GM23338 (cell line): ENCODE measurements at regions not wholly inside any gene's neighbourhood (a gene's known extent, or its start where the extent isn't known, plus 50 kb on each side); places are given as distances from the start of the nearest gene placed in this dataset.

Experiments used
- ATAC-seq: fragments of 200-7000 bp; cut with Tn5 transposase; 3 replicates; pipeline ENCODE4 v1.9.1; 2020
- DNase-seq: peaks from one replicate; pipeline ENCODE4 v3.0.0-alpha.2; 2015; ENCODE audit warnings: low spot score
- H2AFZ ChIP-seq: fragments of 200-600 bp; sonication (generic); 2 replicates; pipeline ENCODE4 v1.8.0; 2016; ENCODE audit warnings: antibody characterized with exemption, mild to moderate bottlenecking, moderate library complexity
- H3F3A ChIP-seq: fragments of 200-600 bp; sonication (generic); replicated peaks from 2 replicates; pipeline ENCODE4 v1.8.0; 2017; ENCODE audit warnings: antibody characterized with exemption, mixed run types, low read depth
- H3K27ac ChIP-seq: fragments of 200-600 bp; sonication (generic); 2 replicates; pipeline ENCODE4 v1.6.1; 2016; ENCODE audit warnings: low read depth
- H3K27me3 ChIP-seq: fragments of 200-600 bp; sonication (generic); 2 replicates; pipeline ENCODE4 v1.8.0; 2016; ENCODE audit warnings: mild to moderate bottlenecking, mixed run types, moderate library complexity; ENCODE audit not compliant: insufficient read depth
- H3K36me3 ChIP-seq: fragments of 200-600 bp; sonication (generic); 2 replicates; pipeline ENCODE4 v1.8.0; 2016; ENCODE audit warnings: mild to moderate bottlenecking; ENCODE audit not compliant: insufficient read depth
- H3K4me1 ChIP-seq: fragments of 200-600 bp; sonication (generic); 2 replicates; pipeline ENCODE4 v1.8.0; 2016; ENCODE audit warnings: mild to moderate bottlenecking, moderate library complexity; ENCODE audit not compliant: insufficient read depth
- H3K4me2 ChIP-seq: fragments of 200-600 bp; sonication (generic); 2 replicates; pipeline ENCODE4 v1.7.1; 2017; ENCODE audit warnings: mixed run types
- H3K4me3 ChIP-seq: fragments of 200-600 bp; sonication (generic); 2 replicates; pipeline ENCODE4 v1.6.1; 2016; ENCODE audit warnings: mixed run types
- H3K79me2 ChIP-seq: fragments of 200-600 bp; sonication (generic); replicated peaks from 2 replicates; pipeline ENCODE4 v1.8.0; 2017; ENCODE audit warnings: mild to moderate bottlenecking; ENCODE audit not compliant: insufficient read depth
- H3K9me2 ChIP-seq: fragments of 200-600 bp; sonication (generic); 2 replicates; pipeline ENCODE4 v1.8.0; 2017; ENCODE audit not compliant: insufficient read depth
- H4K20me1 ChIP-seq: fragments of 200-600 bp; sonication (generic); replicated peaks from 2 replicates; pipeline ENCODE4 v1.8.0; 2017; ENCODE audit warnings: mild to moderate bottlenecking; ENCODE audit not compliant: insufficient read depth
- H3K27ac Mint-ChIP-seq: 2 replicates; pipeline ENCODE4 v1.8.0; 2020; ENCODE audit warnings: inconsistent platforms, mild to moderate bottlenecking, moderate library complexity, mixed read lengths
- H3K27me3 Mint-ChIP-seq: 3 replicates; pipeline ENCODE4 v1.8.0; 2022; ENCODE audit warnings: low read depth, mild to moderate bottlenecking, moderate library complexity, mixed read lengths, inconsistent platforms; ENCODE audit not compliant: insufficient read depth, poor library complexity
- H3K36me3 Mint-ChIP-seq: 3 replicates; pipeline ENCODE4 v1.8.0; 2021; ENCODE audit warnings: low read depth, mild to moderate bottlenecking, inconsistent platforms, moderate library complexity, mixed read lengths
- H3K4me1 Mint-ChIP-seq: 3 replicates; pipeline ENCODE4 v1.8.0; 2020; ENCODE audit warnings: mild to moderate bottlenecking, inconsistent platforms, mixed read lengths
- H3K4me3 Mint-ChIP-seq: 3 replicates; pipeline ENCODE4 v1.8.0; 2021; ENCODE audit warnings: moderate library complexity, mild to moderate bottlenecking, inconsistent platforms, mixed read lengths
- H3K9me3 Mint-ChIP-seq: 3 replicates; pipeline ENCODE4 v1.8.0; 2020; ENCODE audit warnings: moderate library complexity, mild to moderate bottlenecking, inconsistent platforms, mixed read lengths
- CTCF ChIP-seq, 2 experiments: fragments of 200-600 bp in 1 of 2; sonication (generic) in 1 of 2; conservative IDR thresholded peaks; 2 replicates each; pipeline versions ENCODE4 v1.5.1 to v1.6.1; 2016 to 2017; ENCODE audit warnings: antibody characterized with exemption in 2 of 2, low read depth in 2 of 2, mild to moderate bottlenecking in 2 of 2, moderate library complexity in 1 of 2
- ETS1 ChIP-seq: IDR thresholded peaks from 2 replicates; pipeline ENCODE4 v1.6.1; 2016; ENCODE audit warnings: antibody characterized with exemption
- EZH2phosphoT487 ChIP-seq: fragments of 200-600 bp; sonication (generic); IDR thresholded peaks from one replicate; pipeline ENCODE4 v1.8.1; 2018; ENCODE audit warnings: antibody characterized with exemption; ENCODE audit not compliant: unreplicated experiment
- JUNB ChIP-seq: IDR thresholded peaks from one replicate; pipeline ENCODE4 v1.6.1; 2016; ENCODE audit warnings: antibody characterized with exemption; ENCODE audit not compliant: unreplicated experiment
- NANOG ChIP-seq: IDR thresholded peaks from 2 replicates; pipeline ENCODE4 v1.6.1; 2016; ENCODE audit warnings: antibody characterized with exemption, borderline replicate concordance
- ZNF114 ChIP-seq: fragments of 250-450 bp; sonication (Bioruptor Pico); IDR thresholded peaks from 2 replicates; pipeline ENCODE4 v1.5.0; 2020; ENCODE audit warnings: mild to moderate bottlenecking, moderate library complexity
- ZNF331 ChIP-seq: fragments of 250-450 bp; sonication (Bioruptor Pico); IDR thresholded peaks from 2 replicates; pipeline ENCODE4 v1.5.0; 2020; ENCODE audit warnings: low read depth, mild to moderate bottlenecking, moderate library complexity
- ZNF462 ChIP-seq: fragments of 250-450 bp; sonication (Bioruptor Pico); IDR thresholded peaks from 2 replicates; pipeline ENCODE4 v1.5.0; 2020; ENCODE audit warnings: mild to moderate bottlenecking, moderate library complexity
- TF ChIP-seq, protein P1 (sequence below): IDR thresholded peaks from one replicate; pipeline ENCODE4 v1.6.1; 2018; ENCODE audit warnings: antibody characterized with exemption; ENCODE audit not compliant: unreplicated experiment

- no peak for TF ChIP-seq ZNF462 (CRISPR knock-in tag)
Measured at GRCh38 chr3:178318340-178318739, 217.9 kb upstream of the KCNMB2 start (continued).

DNA sequence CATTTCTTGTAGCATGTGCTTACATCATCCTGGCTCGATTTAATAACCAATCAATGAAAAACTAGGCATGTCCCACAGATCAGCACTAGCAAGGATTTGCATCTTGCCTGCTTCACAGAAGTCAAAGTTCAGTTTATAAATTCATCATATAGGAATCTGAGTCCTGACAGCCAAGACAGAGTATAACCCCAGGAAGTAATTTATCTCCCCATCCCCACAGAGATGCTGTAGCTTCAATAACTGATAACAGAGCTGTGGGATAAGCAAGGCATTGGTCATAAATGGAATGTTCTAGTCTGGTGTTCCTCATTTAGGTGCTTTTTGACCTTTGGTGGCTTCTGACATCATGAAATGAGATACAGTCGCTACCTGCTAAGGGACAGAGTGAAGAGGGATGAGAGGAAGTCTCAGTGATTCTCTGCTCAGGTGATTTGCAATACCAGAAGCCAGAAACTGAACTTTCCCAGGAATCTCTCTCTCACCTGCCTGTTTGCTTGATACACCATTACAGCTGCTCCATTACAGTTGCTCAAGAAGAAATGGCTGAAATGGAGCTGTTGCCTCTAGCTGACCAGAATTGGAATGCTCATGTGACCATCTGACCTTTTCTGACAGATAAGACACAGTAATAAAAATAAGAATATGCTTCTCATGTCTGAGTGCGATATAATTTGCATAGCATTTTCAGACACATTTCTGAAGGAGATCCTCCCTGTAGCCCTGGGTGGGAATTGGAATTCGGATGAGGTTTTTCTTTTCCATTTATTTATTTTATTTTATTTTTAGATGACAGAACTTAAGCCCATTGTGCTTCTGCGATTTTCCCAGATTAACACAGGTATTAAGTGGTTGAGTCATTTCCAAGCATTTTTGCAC, 217.1 kb upstream of the KCNMB2 start:
- Histone ChIP-seq H3K27ac (no peak overlapping the region), H3K4me3 (no peak overlapping the region), H3F3A (no peaks in the 10 kb centered on the region), H3K79me2 (no peaks in the 10 kb centered on the region), H3K27me3 (no peaks in the 10 kb centered on the region), H3K4me2 (no peak overlapping the region), H2AFZ (no peak overlapping the region), H3K36me3 (no peaks in the 10 kb centered on the region), H3K4me1 (peaks cover 13% of the 10 kb centered on the region), H3K9me2 (no peaks in the 10 kb centered on the region; the same call in 1 of the 2 replicates), H4K20me1 (no peaks in the 10 kb centered on the region)
- Mint-ChIP-seq H3K27me3 (no peaks in the 10 kb centered on the region), H3K36me3 (no peaks in the 10 kb centered on the region), H3K9me3 (no peaks in the 10 kb centered on the region), H3K4me3 (no peak overlapping the region), H3K27ac (0 out of 2 replicates have a peak overlapping the region, but pooled peaks have one; percentile 11), H3K4me1 (peaks cover 16% of the 10 kb centered on the region)
- ATAC-seq (no peak), DNase-seq (no peak)
- no peak for TF ChIP-seq NANOG
- no peak for TF ChIP-seq EZH2phosphoT487
- TF ChIP-seq CTCF (conservative IDR thresholded peaks at IDR 0.05; ENCODE audit: low read depth in 2 of 2): no peak
- TF ChIP-seq ETS1: no peak
- TF ChIP-seq ZNF331: no peak
- TF ChIP-seq ZNF114 (CRISPR knock-in tag): no peak
- no peak for TF ChIP-seq JUNB
- TF ChIP-seq, protein P1, sequence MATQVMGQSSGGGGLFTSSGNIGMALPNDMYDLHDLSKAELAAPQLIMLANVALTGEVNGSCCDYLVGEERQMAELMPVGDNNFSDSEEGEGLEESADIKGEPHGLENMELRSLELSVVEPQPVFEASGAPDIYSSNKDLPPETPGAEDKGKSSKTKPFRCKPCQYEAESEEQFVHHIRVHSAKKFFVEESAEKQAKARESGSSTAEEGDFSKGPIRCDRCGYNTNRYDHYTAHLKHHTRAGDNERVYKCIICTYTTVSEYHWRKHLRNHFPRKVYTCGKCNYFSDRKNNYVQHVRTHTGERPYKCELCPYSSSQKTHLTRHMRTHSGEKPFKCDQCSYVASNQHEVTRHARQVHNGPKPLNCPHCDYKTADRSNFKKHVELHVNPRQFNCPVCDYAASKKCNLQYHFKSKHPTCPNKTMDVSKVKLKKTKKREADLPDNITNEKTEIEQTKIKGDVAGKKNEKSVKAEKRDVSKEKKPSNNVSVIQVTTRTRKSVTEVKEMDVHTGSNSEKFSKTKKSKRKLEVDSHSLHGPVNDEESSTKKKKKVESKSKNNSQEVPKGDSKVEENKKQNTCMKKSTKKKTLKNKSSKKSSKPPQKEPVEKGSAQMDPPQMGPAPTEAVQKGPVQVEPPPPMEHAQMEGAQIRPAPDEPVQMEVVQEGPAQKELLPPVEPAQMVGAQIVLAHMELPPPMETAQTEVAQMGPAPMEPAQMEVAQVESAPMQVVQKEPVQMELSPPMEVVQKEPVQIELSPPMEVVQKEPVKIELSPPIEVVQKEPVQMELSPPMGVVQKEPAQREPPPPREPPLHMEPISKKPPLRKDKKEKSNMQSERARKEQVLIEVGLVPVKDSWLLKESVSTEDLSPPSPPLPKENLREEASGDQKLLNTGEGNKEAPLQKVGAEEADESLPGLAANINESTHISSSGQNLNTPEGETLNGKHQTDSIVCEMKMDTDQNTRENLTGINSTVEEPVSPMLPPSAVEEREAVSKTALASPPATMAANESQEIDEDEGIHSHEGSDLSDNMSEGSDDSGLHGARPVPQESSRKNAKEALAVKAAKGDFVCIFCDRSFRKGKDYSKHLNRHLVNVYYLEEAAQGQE: no peak
